ENCODE measurements at regions not wholly inside any gene's neighbourhood (a gene's known extent, or its start where the extent isn't known, plus 50 kb on each side); places are given as distances from the start of the nearest gene placed in this dataset.

GRCh38 chr6:114690625-114691024 is 347.8 kb upstream of the HS3ST5 start:
- CTCF ChIA-PET: no interaction called here
- POLR2A ChIA-PET: no interaction called here
- TF ChIP-seq POLR2AphosphoS5 (IDR thresholded peaks at IDR 0.05; ENCODE audit: low read depth, low read length) (no peak), SIN3A (IDR thresholded peaks at IDR 0.05; ENCODE audit: borderline replicate concordance, insufficient read depth, low read depth, low read length) (no peak), CTCF (IDR thresholded peaks at IDR 0.05) (no peak; the same call in 1 of the 2 replicates), TCF7L2 (IDR thresholded peaks at IDR 0.05; ENCODE audit: low read depth, low read length) (no peak)
- TF ChIP-seq, protein P1, sequence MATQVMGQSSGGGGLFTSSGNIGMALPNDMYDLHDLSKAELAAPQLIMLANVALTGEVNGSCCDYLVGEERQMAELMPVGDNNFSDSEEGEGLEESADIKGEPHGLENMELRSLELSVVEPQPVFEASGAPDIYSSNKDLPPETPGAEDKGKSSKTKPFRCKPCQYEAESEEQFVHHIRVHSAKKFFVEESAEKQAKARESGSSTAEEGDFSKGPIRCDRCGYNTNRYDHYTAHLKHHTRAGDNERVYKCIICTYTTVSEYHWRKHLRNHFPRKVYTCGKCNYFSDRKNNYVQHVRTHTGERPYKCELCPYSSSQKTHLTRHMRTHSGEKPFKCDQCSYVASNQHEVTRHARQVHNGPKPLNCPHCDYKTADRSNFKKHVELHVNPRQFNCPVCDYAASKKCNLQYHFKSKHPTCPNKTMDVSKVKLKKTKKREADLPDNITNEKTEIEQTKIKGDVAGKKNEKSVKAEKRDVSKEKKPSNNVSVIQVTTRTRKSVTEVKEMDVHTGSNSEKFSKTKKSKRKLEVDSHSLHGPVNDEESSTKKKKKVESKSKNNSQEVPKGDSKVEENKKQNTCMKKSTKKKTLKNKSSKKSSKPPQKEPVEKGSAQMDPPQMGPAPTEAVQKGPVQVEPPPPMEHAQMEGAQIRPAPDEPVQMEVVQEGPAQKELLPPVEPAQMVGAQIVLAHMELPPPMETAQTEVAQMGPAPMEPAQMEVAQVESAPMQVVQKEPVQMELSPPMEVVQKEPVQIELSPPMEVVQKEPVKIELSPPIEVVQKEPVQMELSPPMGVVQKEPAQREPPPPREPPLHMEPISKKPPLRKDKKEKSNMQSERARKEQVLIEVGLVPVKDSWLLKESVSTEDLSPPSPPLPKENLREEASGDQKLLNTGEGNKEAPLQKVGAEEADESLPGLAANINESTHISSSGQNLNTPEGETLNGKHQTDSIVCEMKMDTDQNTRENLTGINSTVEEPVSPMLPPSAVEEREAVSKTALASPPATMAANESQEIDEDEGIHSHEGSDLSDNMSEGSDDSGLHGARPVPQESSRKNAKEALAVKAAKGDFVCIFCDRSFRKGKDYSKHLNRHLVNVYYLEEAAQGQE (IDR thresholded peaks at IDR 0.05; ENCODE audit: insufficient read depth in 1 of 2, low read depth in 2 of 2, low read length in 1 of 2): no peak
- BruUV-seq (replicated peaks): no TSS peak
- ATAC-seq: no peak
- intact Hi-C loops (cut with micrococcal nuclease; ENCODE audit: unreplicated experiment) (no loop called here), in situ Hi-C loops (cut with HindIII; ENCODE audit: low pct_unique_long_range_greater_than_20kb, low sequenced_read_pairs) (no loop called here)
- DNase-seq (ENCODE audit: low read depth, low spot score): no peak
- Histone ChIP-seq H3K27ac (ENCODE audit: low read length) (no peak overlapping the region), H3K9me3 (ENCODE audit: control insufficient read depth, insufficient read depth, low read depth, low read length) (no peaks in the 10 kb centered on the region; the same call in 1 of the 2 replicates), H3K27me3 (ENCODE audit: control insufficient read depth, insufficient read depth, low read length) (no peaks in the 10 kb centered on the region), H3K36me3 (ENCODE audit: control insufficient read depth, insufficient read depth, low read length) (no peaks in the 10 kb centered on the region), H3K4me1 (ENCODE audit: control insufficient read depth, insufficient read depth, low read length) (no peaks in the 10 kb centered on the region), H3K4me3 (ENCODE audit: low read depth in 2 of 2, low read length in 2 of 2) (no peak overlapping the region)

DNA sequence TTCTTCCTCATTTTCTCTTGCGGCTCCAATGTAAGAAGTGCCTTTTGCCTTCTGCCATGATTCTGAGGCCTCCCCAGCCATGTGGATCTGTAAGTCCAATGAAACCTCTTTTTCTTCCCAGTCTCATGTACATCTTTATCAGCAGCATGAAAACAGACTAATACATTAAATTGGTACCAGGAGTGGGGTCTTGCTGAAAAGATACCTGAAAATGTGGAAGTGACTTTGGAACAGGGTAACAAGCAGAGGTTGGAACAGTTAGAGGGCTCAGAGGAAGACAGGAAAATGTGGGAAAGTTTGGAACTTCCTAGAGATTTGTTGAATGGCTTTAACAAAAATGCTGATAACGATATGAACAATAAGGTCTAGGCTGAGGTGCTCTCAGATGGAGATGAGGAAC is 316.7 kb upstream of the HS3ST5 start:
- in situ Hi-C loops (cut with HindIII; ENCODE audit: low pct_unique_long_range_greater_than_20kb, low sequenced_read_pairs) (no loop called here), intact Hi-C loops (cut with micrococcal nuclease; ENCODE audit: unreplicated experiment) (no loop called here)
- DNase-seq (ENCODE audit: low read depth, low spot score) (no peak), ATAC-seq (no peak)
- H3K4me3 ChIP-seq (ENCODE audit: low read depth in 2 of 2, low read length in 2 of 2): no peak overlapping the region
- TF ChIP-seq SIN3A (IDR thresholded peaks at IDR 0.05; ENCODE audit: borderline replicate concordance, insufficient read depth, low read depth, low read length): no peak
- H3K27ac ChIP-seq (ENCODE audit: low read length): no peak overlapping the region
- no peaks in the 10 kb centered on the region for H3K36me3 ChIP-seq (ENCODE audit: control insufficient read depth, insufficient read depth, low read length)
- POLR2A ChIA-PET: no interaction called here
- H3K27me3 ChIP-seq (ENCODE audit: control insufficient read depth, insufficient read depth, low read length): no peaks in the 10 kb centered on the region
- no TSS peak for BruUV-seq (replicated peaks)
- no peaks in the 10 kb centered on the region for H3K4me1 ChIP-seq (ENCODE audit: control insufficient read depth, insufficient read depth, low read length)
- peaks cover 5% of the 10 kb centered on the region; the same call in 1 of the 2 replicates for H3K9me3 ChIP-seq (ENCODE audit: control insufficient read depth, insufficient read depth, low read depth, low read length)
- CTCF ChIA-PET: no interaction called here

DNA sequence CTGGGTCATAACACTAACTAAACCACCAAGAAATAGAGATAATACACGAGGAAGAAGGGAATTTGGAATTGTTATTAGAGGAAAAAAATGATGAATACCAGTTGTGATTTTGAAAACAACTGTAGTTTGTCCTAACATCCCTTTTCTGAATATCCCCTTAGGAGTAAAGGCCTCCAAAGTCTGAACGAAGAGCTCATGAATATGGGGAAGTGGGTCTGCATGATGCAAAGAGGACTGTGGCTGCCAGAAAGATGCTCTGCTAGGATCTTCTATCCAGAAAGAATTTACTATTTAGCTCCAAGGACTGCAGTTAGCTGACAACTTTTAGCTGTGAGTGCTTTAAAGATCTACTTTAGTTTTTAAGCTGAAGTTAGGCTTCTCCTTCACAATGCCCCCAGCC is 308.8 kb upstream of the HS3ST5 start:
- Histone ChIP-seq H3K4me1 (ENCODE audit: control insufficient read depth, insufficient read depth, low read length) (no peaks in the 10 kb centered on the region), H3K27ac (ENCODE audit: low read length) (no peak overlapping the region), H3K4me3 (ENCODE audit: low read depth in 2 of 2, low read length in 2 of 2) (no peak overlapping the region), H3K27me3 (ENCODE audit: control insufficient read depth, insufficient read depth, low read length) (no peaks in the 10 kb centered on the region), H3K36me3 (ENCODE audit: control insufficient read depth, insufficient read depth, low read length) (no peaks in the 10 kb centered on the region), H3K9me3 (ENCODE audit: control insufficient read depth, insufficient read depth, low read depth, low read length) (no peaks in the 10 kb centered on the region)
- ChIA-PET CTCF (no interaction called here), POLR2A (no interaction called here)
- TF ChIP-seq SIN3A (IDR thresholded peaks at IDR 0.05; ENCODE audit: borderline replicate concordance, insufficient read depth, low read depth, low read length): no peak
- TF ChIP-seq, protein P1 (IDR thresholded peaks at IDR 0.05; ENCODE audit: insufficient read depth in 1 of 2, low read depth in 2 of 2, low read length in 1 of 2): no peak
- no peak for TF ChIP-seq TCF7L2 (IDR thresholded peaks at IDR 0.05; ENCODE audit: low read depth, low read length)
- TF ChIP-seq POLR2AphosphoS5 (IDR thresholded peaks at IDR 0.05; ENCODE audit: low read depth, low read length): no peak
- TF ChIP-seq CTCF (IDR thresholded peaks at IDR 0.05): no peak
- intact Hi-C loops (cut with micrococcal nuclease; ENCODE audit: unreplicated experiment) (no loop called here), in situ Hi-C loops (cut with HindIII; ENCODE audit: low pct_unique_long_range_greater_than_20kb, low sequenced_read_pairs) (no loop called here)
- DNase-seq (ENCODE audit: low read depth, low spot score) (no peak), ATAC-seq (no peak)
- no TSS peak for BruUV-seq (replicated peaks)
